ENCODE measurements at regions not wholly inside any gene's neighbourhood (a gene's known extent, or its start where the extent isn't known, plus 50 kb on each side); places are given as distances from the start of the nearest gene placed in this dataset.
A peak's percentile ranks its signal among the peaks of the same experiment; 100 is the strongest.

DNA sequence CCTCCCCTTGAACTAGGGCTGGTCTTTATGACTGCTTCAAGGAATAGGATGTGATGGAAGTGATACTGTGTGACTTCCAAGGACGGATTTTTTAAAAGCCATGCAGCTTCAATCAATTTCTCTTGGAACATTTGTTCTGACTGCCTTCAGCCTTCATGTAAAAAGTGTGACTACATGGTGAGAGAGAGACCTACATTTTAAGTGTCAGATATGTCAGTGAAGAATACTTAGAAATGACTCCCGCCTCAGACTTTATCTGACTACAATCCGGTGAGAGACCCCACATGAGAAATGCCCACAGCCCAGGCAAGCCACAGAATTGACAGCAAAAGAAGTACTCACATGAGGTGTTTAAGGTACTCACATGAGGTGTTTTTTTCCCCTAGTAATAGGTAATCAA, 295.3 kb downstream of the KCNC2 start:
- TF ChIP-seq EP300 (IDR thresholded peaks at IDR 0.05) (no peak), POLR2A (IDR thresholded peaks at IDR 0.05) (no peak)
- TF ChIP-seq, protein P1, sequence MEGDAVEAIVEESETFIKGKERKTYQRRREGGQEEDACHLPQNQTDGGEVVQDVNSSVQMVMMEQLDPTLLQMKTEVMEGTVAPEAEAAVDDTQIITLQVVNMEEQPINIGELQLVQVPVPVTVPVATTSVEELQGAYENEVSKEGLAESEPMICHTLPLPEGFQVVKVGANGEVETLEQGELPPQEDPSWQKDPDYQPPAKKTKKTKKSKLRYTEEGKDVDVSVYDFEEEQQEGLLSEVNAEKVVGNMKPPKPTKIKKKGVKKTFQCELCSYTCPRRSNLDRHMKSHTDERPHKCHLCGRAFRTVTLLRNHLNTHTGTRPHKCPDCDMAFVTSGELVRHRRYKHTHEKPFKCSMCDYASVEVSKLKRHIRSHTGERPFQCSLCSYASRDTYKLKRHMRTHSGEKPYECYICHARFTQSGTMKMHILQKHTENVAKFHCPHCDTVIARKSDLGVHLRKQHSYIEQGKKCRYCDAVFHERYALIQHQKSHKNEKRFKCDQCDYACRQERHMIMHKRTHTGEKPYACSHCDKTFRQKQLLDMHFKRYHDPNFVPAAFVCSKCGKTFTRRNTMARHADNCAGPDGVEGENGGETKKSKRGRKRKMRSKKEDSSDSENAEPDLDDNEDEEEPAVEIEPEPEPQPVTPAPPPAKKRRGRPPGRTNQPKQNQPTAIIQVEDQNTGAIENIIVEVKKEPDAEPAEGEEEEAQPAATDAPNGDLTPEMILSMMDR (IDR thresholded peaks at IDR 0.05): no peak

GRCh38 chr12:74915718-74916117, 293.9 kb downstream of the KCNC2 start:
- H3K27me3 ChIP-seq: no peaks in the 10 kb centered on the region

More for the DNA sequence above, 295.3 kb downstream of the KCNC2 start:
- no peak for DNase-seq (ENCODE audit: low spot score in 2 of 2)
- Histone ChIP-seq H3K4me3 (no peak overlapping the region), H3K4me1 (peaks cover 0 to 2% (median 0%) of the 10 kb centered on the region in 4 donors), H3K36me3 (no peaks in the 10 kb centered on the region), H3K27ac (no peak overlapping the region), H3K9me3 (no peaks in the 10 kb centered on the region), H3K27me3 (no peaks in the 10 kb centered on the region)
- 55 to 75% methylated on average over 3 of the region's 3 CpGs for WGBS, 2 donors

GRCh38 chr12:74917743-74918142, 291.9 kb downstream of the KCNC2 start:
- no peak for DNase-seq (ENCODE audit: low spot score in 2 of 2)
- no peaks in the 10 kb centered on the region for H3K27me3 ChIP-seq
- no peak overlapping the region for H3K27ac ChIP-seq
- no peak overlapping the region for H3K4me3 ChIP-seq
- no peaks in the 10 kb centered on the region for H3K9me3 ChIP-seq
- no peak for TF ChIP-seq POLR2A (IDR thresholded peaks at IDR 0.05)
- TF ChIP-seq EP300 (IDR thresholded peaks at IDR 0.05): no peak
- H3K4me1 ChIP-seq: peaks cover 0 to 2% (median 0%) of the 10 kb centered on the region in 4 donors
- no peaks in the 10 kb centered on the region for H3K36me3 ChIP-seq

More at GRCh38 chr12:74915718-74916117, 293.9 kb downstream of the KCNC2 start:
- DNase-seq (ENCODE audit: low spot score in 2 of 2): no peak
- H3K4me1 ChIP-seq: peaks cover 0 to 2% (median 0%) of the 10 kb centered on the region in 4 donors
- TF ChIP-seq EP300 (IDR thresholded peaks at IDR 0.05): no peak
- no peak for TF ChIP-seq POLR2A (IDR thresholded peaks at IDR 0.05)
- TF ChIP-seq, protein P1 (IDR thresholded peaks at IDR 0.05): no peak
- peak overlapping the region in 1 of 4 donors; percentile 11 for H3K27ac ChIP-seq
- no peaks in the 10 kb centered on the region for H3K9me3 ChIP-seq
- H3K4me3 ChIP-seq: no peak overlapping the region
- no peaks in the 10 kb centered on the region for H3K36me3 ChIP-seq

DNA sequence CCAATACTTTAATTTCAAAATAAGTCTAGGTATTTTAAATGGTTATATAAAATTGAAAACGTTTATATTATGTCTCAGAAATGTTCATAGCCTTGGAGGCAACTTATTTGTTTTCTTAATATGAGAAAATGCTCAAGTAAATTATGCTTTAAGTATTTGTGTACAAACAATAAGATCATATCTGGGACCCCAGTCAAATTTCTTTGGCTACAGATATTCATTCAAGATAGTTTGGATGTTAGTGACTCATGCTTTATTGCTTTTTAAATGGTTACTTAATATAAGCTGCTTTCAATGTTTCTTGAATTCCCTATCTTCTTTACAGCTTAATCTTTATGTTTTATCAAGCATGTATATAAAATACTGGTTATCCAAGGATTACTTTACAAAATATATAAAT, 291.3 kb downstream of the KCNC2 start:
- Histone ChIP-seq H3K4me1 (peaks cover 0 to 2% (median 0%) of the 10 kb centered on the region in 4 donors), H3K36me3 (no peaks in the 10 kb centered on the region), H3K9me3 (no peaks in the 10 kb centered on the region), H3K27ac (no peak overlapping the region), H3K27me3 (no peaks in the 10 kb centered on the region), H3K4me3 (no peak overlapping the region)
- no peak for TF ChIP-seq EP300 (IDR thresholded peaks at IDR 0.05)
- TF ChIP-seq, protein P1 (IDR thresholded peaks at IDR 0.05): no peak
- no peak for TF ChIP-seq POLR2A (IDR thresholded peaks at IDR 0.05)
- 1 to 20% methylated on average over 1 of the region's 1 CpG for WGBS, 2 donors
- no peak for DNase-seq (ENCODE audit: low spot score in 2 of 2)

DNA sequence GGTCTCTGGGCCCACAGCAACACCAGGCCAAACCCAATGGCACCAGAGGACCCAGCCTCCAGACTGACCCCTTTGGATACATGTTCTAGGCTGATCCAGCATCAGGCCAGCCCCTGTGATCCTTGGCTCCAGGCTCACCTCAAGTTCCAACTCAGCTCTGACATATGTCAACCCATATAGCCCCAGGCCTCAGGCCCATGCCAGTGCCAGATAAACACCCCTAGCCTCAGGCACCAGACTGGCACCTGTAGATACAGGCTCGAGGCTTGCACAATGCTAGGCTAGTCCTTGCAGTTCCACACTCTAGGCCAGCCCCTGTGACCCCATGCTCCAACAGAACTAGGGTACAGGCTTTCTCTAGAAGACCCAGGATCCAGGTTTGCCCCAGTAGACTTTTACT, 287.5 kb downstream of the KCNC2 start:
- DNase-seq (ENCODE audit: low spot score in 2 of 2): no peak
- WGBS, 2 donors: 50 to 83% methylated on average over 1 of the region's 1 CpG
- Histone ChIP-seq H3K36me3 (no peaks in the 10 kb centered on the region), H3K9me3 (peaks cover 0 to 11% (median 0%) of the 10 kb centered on the region in 4 donors), H3K4me3 (no peak overlapping the region), H3K4me1 (no peaks in the 10 kb centered on the region), H3K27me3 (no peaks in the 10 kb centered on the region), H3K27ac (no peak overlapping the region)
- TF ChIP-seq POLR2A (IDR thresholded peaks at IDR 0.05) (no peak), EP300 (IDR thresholded peaks at IDR 0.05) (no peak)
- TF ChIP-seq, protein P1 (IDR thresholded peaks at IDR 0.05): no peak

DNA sequence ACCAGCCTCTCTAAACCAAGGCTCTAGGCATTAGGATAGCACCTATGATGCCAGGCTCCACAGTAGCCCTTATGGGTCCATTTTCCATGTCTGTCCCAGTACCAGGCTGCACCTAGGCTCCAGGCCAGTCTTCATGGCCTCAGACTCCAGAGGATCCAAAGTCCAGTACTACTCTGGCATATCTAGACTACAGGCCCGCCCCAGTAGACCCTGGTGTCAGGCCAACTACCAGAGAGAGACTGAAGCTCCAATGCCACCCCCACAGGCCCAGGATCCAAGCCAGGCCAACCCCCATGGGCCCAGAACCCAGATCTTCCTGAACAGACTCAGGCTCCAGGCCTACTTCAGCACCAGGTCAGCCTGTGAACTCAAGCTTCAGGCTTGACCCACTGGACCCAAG, 287.0 kb downstream of the KCNC2 start:
- H3K4me1 ChIP-seq: no peaks in the 10 kb centered on the region
- H3K27ac ChIP-seq: no peak overlapping the region
- peaks cover 0 to 14% (median 2%) of the 10 kb centered on the region in 4 donors for H3K9me3 ChIP-seq
- no peaks in the 10 kb centered on the region for H3K36me3 ChIP-seq
- no peaks in the 10 kb centered on the region for H3K27me3 ChIP-seq
- no peak overlapping the region for H3K4me3 ChIP-seq
- TF ChIP-seq, protein P1 (IDR thresholded peaks at IDR 0.05): no peak
- TF ChIP-seq EP300 (IDR thresholded peaks at IDR 0.05) (no peak), POLR2A (IDR thresholded peaks at IDR 0.05) (no peak)
- no peak for DNase-seq (ENCODE audit: low spot score in 2 of 2)
- WGBS, 2 donors: 100% methylated on average over 1 of the region's 1 CpG
